ELF-1 (cell line): ENCODE measurements at regions not wholly inside any gene's neighbourhood (a gene's known extent, or its start where the extent isn't known, plus 50 kb on each side); places are given as distances from the start of the nearest gene placed in this dataset.
A peak's percentile ranks its signal among the peaks of the same experiment; 100 is the strongest.
"Not testable (repeated sequence)": the region's sequence is repeated elsewhere in the genome, so short reads cannot be mapped to it uniquely, and the experiment has no call there.

Experiments
- DNase-seq: peaks from one replicate; pipeline ENCODE4 v3.0.0-alpha.2; 2016; ENCODE audit warnings: low read depth, low spot score

GRCh38 chr4:12701384-12701783 lies 782.8 kb downstream of the RAB28 start:
- DNase-seq: no peak

DNA sequence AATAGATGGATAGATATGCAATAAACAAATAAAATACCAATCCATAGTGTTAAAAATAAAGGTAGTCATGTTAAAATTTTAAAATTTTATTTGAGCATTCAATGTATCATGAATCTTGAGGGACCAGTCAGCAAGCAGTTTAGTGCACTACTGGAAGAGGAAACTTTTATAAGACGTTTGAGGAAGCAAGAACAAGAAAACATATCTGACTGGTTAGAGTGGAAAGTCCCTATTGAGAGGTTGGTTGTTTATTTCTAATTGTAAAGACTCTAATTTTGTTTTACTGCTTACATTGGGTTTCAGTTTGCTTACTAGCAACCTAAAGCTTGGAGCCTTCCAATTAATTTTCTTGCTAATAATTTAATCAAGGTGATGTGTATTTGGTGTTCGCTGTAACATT lies 786.2 kb downstream of the RAB28 start:
- no peak for DNase-seq

DNA sequence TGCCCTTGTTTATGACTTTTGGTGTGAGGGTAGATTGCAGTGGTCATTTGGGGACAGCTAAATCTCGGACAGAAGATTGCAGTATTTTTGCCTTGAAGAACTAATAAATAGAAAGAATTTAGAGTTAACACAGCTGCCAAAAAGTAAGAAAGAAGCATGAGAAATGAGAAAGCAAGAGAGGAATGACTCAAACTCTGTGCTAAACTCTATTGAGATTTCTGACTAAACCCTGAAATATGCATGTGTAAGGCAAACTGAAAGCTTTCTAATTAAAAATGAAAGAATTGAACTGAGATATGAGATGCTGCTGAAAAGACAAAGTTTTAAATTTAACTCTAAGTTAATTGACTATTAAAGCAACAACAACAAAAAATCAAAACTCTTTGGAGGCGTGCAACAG lies 791.3 kb downstream of the RAB28 start:
- no peak for DNase-seq

DNA sequence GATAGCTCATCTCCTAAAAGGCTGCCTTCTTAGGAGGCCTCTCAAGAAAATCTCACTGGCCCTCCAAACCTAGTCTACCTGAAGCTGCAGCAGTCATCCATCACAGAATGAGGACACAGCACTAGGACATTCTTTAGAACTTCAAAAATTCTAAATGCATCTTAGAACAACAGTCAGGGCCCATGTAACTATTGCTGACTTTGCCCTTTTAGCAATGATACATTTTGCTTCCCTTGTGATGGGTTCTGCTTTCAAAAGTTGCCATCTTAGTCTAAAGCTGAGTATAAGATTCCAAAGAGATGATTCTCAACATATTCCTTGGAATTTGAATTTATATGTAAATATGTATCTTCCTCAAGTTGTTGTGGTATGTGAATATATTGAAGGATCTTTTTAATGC lies 793.0 kb downstream of the RAB28 start:
- no peak for DNase-seq

DNA sequence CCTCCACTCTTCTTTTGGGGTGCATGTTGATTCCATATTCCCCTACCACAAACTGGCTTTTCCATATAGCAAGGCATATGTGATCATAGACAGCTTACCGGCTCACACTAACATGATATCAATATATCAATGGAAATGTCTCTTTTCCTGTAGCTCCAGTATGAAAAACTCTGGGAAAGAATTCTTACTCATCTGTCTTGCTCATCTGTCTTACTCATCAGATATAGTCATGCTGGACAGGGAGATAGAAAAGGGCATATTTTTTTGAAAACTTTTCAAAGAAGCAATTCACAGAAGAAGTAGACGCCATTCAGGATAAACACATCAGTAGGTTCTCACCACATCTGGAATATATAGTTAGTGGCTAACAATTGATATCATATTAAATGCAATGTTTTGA lies 794.7 kb downstream of the RAB28 start:
- no peak for DNase-seq

- no peak for DNase-seq
These were observed 804.9 kb downstream of the RAB28 start for GRCh38 chr4:12679217-12679616.

- no peak for DNase-seq
These were observed 810.0 kb downstream of the RAB28 start for GRCh38 chr4:12674184-12674583.

DNA sequence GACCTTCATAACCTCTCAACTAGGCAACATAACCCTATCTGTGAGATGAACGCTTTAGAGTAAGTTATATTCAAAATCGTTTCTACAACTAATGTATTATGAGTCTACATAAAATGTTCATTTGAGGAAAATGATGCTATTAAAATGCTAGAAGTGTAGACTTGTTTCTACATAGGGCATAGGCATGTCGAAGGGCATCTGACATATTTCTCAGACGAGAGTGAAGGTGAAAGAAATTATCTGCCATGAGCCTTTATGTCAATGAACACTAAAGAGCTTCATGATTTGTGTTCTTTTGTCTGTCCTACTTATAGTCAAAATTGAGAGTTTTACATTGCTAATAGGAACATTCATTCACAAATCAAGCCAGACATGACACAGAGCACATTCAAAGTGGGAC lies 811.8 kb downstream of the RAB28 start:
- no peak for DNase-seq

DNA sequence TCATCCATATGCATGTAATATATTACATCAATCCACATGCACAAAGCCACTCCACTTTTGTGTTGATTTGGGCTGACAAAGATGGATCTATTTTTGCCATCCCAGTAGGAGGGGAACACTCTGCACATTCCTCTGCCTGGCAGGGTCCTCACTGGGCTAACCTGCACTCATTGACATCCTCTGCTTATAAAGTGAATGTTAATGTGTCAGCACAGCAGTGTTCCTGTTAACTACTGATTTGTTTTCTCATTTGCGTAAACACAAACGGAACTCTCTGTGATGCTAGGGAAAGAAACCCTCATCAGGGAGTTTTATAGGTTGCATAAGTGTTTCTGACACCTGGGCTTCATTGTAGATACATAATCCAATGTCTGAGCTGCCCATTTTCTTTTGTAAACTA lies 826.0 kb downstream of the RAB28 start:
- no peak for DNase-seq

DNA sequence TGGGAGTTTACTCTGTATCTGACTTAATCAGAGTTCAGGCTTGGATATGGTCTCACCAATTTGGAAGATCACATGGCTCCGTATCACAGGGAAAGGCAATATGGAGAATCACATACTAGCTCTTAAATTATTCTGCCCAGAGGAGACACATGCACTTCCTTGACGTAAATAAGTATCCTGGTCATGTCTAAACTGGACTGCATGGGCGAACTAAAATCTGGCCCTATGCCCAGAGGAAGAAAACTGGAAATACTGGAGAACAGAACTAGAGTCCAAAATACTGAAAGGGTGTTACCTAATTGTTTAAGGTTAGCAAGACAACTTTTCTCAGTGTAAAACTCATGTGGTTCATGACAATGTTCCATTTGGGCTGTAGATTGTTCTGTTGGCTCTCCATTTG lies 832.3 kb downstream of the RAB28 start:
- DNase-seq: no peak

DNA sequence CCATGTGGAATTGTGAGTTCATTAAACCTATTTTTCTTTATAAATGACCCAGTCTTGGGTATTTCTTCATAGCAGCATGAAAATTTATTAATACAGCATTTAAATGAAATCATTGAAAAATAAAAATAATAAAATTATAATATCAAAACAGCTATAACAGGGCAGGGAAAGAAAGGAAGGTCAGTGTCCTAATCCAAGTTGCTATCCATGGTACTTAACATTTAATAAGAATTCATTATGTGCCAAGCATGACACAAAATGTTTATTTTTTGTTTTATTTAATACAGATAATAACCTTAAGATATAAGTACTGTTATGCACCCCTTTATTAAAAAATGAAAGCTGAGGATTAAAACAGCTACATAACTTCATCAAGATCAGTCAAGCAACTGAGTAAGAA lies 838.4 kb downstream of the RAB28 start:
- DNase-seq: no peak

DNA sequence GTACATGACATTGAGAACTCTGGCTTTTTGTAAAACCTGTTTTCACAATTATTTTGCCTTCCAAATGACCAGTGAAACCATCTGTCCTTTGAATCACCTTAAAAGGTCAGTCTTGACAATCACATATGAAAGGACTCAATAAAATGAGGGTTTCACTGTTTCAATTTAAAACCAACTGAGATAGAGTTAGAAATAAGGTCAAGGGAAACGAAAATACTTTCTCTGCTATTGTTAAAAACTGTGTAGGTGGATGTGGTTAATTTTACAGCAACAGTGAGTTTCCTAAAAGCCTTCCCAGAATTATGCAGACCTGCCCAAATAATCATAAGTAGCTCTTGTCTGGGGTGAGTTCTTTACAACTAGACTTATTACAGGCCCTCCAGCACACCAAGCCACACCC lies 839.9 kb downstream of the RAB28 start:
- no peak for DNase-seq

DNA sequence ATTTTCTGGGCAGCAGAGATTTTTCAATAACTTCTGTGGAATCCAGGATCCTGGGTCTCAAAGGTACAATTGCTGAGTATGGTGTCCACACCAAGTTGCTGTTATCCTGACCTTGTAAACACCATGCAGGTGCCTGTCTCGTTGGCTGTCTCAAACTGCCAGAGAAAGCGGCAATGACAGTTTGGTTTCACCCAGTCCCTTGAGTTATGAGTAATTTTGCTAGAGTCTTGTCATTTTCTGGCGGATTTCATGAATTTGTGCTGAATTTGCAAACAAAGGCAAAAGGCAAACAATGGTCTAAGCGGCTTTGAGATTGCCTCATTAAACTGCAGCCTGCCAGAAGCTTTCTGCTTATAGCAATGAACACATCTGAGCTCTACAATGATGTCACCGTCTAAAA lies 847.9 kb downstream of the RAB28 start:
- DNase-seq: no peak

DNA sequence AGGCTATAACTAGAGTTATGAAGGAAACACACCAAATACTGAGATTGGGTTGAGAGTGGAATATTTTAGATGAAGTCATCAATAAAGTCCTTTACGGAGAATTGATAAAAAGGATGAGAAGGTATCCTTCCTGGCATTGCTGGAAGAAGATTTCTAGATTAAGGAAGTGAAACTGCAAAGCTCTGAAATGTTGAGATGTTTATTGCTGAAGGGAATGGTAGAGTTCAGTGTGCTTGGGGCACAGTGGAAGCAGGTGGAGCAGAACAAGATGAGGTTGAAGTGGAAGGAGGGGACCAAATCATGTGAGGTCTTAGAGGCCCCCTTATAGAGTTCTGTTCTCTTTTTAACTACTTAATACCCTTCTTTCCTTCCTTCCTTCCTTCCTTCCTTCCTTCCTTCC lies 848.5 kb downstream of the RAB28 start:
- no peak for DNase-seq

- DNase-seq: peak; percentile 83
These were observed 851.0 kb downstream of the RAB28 start for GRCh38 chr4:12633053-12633651.

GRCh38 chr4:12615822-12616221 lies 868.3 kb downstream of the RAB28 start:
- no peak for DNase-seq

DNA sequence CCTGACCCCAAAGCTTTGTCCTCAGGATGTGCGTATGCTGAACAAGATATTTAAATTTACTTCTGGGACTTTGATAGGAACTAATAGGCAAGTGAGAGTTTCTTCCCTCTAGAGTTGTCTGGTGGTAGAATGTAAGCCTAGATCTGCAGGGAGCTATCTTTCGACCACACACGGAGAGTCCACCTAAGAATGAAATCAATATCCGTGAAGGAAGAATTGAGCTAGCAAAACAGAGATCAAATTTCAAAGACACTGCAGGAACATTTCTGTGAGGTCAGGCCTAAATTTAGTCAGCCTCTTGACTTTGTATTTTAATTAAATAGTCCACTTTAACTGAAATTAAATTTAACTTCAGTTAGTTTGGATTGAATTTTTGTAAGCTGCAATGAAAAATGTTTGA lies 871.3 kb downstream of the RAB28 start:
- no peak for DNase-seq

DNA sequence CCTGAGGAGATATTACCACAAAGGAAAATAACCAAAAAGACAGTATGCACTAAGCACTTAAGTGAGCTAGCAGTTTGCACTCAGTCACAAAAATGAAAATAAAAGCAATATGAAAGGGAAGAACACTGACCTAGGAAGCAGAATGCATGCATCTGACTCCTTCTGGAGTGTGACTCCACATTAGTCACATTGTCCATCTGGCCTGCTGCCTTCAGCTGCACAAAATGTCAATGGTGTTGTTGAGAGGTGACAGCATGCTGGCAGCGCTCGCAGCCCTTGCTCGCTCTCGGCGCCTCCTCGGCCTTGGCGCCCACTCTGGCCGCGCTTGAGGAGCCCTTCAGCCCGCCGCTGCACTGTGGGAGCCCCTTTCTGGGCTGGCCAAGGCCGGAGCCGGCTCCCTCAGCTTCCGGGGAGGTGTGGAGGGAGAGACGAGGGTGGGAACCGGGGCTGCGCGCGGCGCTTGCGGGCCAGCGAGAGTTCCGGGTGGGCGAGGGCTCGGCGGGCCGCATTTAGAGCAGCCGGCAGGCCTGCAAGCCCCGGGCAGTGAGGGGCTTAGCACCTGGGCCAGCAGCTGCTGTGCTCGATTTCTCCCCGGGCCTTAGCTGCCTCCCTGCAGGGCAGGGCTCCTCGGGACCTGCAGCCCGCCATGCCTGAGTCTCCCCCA lies 874.8 kb downstream of the RAB28 start:
- not testable (repeated sequence) for DNase-seq

DNA sequence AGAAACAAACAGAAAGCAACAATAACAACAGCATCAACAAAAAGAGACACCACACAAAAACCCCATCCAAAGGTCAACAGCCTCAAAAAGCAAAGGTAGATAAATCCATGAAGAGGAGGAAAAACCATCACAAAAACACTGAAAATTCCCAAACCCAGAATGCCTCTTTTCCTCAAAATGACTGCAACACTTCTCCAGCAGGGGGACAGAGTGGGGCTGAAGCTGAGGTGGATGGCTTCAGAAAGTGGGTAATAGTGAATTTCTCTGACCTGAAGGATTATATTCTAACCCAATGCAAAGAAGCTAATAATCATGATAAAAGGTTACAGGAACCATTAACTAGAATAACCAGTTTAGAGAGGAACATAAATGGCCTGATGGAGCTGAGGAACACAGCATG lies 888.2 kb downstream of the RAB28 start:
- DNase-seq: no peak

DNA sequence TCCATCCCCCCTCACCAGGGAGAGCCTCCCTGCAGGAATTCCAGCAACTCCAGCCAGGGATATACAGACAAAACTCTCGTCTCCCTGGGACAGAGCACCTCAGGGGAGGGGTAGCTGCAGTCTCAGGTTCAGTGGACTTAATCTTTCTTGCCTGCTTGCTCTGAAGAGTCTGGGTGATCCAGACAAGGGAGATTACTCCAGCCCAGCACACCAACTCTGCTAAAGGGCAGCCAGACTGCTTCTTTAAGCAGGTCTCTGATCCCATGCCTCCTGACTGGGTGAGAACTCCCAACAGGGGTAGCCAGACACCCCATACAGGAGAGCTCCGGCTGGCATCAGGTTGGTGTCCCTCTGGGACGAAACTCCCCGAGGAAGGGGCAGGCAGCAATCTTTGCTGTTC lies 888.7 kb downstream of the RAB28 start:
- peak; percentile 34 for DNase-seq

GRCh38 chr4:12588582-12588981 lies 895.6 kb downstream of the RAB28 start:
- no peak for DNase-seq

GRCh38 chr4:12586242-12587006 lies 897.7 kb downstream of the RAB28 start:
- DNase-seq: no peak
